Peyer's patch (tissue), 4 donors: ENCODE measurements at regions not wholly inside any gene's neighbourhood (a gene's known extent, or its start where the extent isn't known, plus 50 kb on each side); places are given as distances from the start of the nearest gene placed in this dataset.

ENCODE experiments used
- POLR2A ChIP-seq, 2 donors: fragments of 450-650 bp; IDR thresholded peaks; one replicate each; pipeline ENCODE4 v1.5.1; 2017; ENCODE audit warnings: antibody characterized with exemption in 2 of 2, mild to moderate bottlenecking in 2 of 2, moderate library complexity in 2 of 2
- TF ChIP-seq, protein P1 (sequence below), 6 experiments: fragments of 450-650 bp in 4 of 6; fragments of 200-600 bp in 2 of 6; sonication (generic) in 1 of 6; IDR thresholded peaks; one replicate each; pipeline ENCODE4 v1.5.1; 2017 to 2019; ENCODE audit warnings: antibody characterized with exemption in 6 of 6, mild to moderate bottlenecking in 3 of 6, moderate library complexity in 1 of 6

DNA sequence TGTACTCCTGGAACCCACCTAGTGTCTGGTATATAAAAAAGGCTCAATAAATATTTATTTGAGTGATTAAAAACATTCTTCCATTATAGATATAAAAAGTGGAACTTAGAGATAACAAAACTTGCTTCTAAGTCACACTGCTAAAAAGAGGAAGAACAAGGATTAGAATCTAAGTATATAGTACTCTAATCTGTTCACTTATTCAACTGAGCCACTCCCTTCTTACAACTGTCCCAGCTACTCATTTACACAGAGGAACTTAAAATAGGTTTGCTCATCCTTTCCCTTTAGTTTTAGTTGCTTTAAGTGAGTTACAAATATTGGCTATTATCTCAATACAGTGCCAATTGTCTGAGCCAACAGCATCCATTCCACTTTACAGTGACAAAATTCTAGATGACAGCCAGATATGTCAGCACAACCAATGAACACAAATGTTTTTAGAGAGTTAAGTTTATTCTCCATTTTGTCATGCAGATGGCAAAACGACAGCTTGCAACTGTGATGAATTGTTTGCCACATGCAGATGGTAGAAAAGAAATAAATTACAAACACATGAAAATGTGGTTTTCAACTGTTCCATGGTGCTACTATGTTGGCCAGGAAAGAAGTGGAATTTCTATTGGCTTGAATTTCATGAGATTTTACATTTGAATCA, 280.7 kb upstream of the ZC3H15 start:
- TF ChIP-seq, protein P1, sequence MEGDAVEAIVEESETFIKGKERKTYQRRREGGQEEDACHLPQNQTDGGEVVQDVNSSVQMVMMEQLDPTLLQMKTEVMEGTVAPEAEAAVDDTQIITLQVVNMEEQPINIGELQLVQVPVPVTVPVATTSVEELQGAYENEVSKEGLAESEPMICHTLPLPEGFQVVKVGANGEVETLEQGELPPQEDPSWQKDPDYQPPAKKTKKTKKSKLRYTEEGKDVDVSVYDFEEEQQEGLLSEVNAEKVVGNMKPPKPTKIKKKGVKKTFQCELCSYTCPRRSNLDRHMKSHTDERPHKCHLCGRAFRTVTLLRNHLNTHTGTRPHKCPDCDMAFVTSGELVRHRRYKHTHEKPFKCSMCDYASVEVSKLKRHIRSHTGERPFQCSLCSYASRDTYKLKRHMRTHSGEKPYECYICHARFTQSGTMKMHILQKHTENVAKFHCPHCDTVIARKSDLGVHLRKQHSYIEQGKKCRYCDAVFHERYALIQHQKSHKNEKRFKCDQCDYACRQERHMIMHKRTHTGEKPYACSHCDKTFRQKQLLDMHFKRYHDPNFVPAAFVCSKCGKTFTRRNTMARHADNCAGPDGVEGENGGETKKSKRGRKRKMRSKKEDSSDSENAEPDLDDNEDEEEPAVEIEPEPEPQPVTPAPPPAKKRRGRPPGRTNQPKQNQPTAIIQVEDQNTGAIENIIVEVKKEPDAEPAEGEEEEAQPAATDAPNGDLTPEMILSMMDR (IDR thresholded peaks at IDR 0.05), result no peak
- no peak for TF ChIP-seq POLR2A (IDR thresholded peaks at IDR 0.05)
